Gastroesophageal sphincter (tissue), 3 donors: ENCODE measurements at regions not wholly inside any gene's neighbourhood (a gene's known extent, or its start where the extent isn't known, plus 50 kb on each side); places are given as distances from the start of the nearest gene placed in this dataset.

Experiments
- CTCF ChIP-seq, 4 experiments: fragments of 200-600 bp in 2 of 4; fragments of 450-650 bp in 2 of 4; sonication (generic) in 1 of 4; IDR thresholded peaks; one replicate each; pipeline ENCODE4 v1.5.1; 2017 to 2019; ENCODE audit warnings: antibody characterized with exemption in 4 of 4, mild to moderate bottlenecking in 2 of 4, moderate library complexity in 2 of 4
- POLR2AphosphoS5 ChIP-seq: sonication (generic); formaldehyde crosslinking; IDR thresholded peaks from one replicate; pipeline ENCODE4 v1.6.1; 2017; ENCODE audit warnings: antibody characterized with exemption

- TF ChIP-seq CTCF (IDR thresholded peaks at IDR 0.05) (no peak), POLR2AphosphoS5 (no peak)
These were observed 64.0 kb downstream of the BOLA3 start for GRCh38 chr2:74083750-74084149.
